Smooth muscle cell (in vitro differentiated cells): ENCODE measurements at regions not wholly inside any gene's neighbourhood (a gene's known extent, or its start where the extent isn't known, plus 50 kb on each side); places are given as distances from the start of the nearest gene placed in this dataset.
A peak's percentile ranks its signal among the peaks of the same experiment; 100 is the strongest.

Experiments
- DNase-seq: peaks from one replicate; lab custom pipeline; 2025; ENCODE audit not compliant: unreplicated experiment; lab: John Stamatoyannopoulos, UW
- H2AFZ ChIP-seq: fragments of 200-600 bp; sonication (generic); 2 replicates; pipeline ENCODE4 v1.6.0; 2016; ENCODE audit warnings: antibody characterized with exemption, low read depth, mild to moderate bottlenecking
- H3F3A ChIP-seq: fragments of 200-600 bp; sonication (generic); 2 replicates; pipeline ENCODE4 v1.6.0; 2017; ENCODE audit warnings: antibody characterized with exemption, low read depth
- H3K27ac ChIP-seq: fragments of 200-600 bp; sonication (generic); 2 replicates; pipeline ENCODE4 v1.5.1; 2016; ENCODE audit warnings: low read depth, mild to moderate bottlenecking
- H3K27me3 ChIP-seq: fragments of 200-600 bp; sonication (generic); 2 replicates; pipeline ENCODE4 v1.6.1; 2016; ENCODE audit warnings: low read depth, mild to moderate bottlenecking
- H3K36me3 ChIP-seq: fragments of 200-600 bp; sonication (generic); 2 replicates; pipeline ENCODE4 v1.5.1; 2016; ENCODE audit warnings: low read depth
- H3K4me1 ChIP-seq: fragments of 200-600 bp; sonication (generic); 2 replicates; pipeline ENCODE4 v1.5.1; 2016; ENCODE audit warnings: low read depth
- H3K4me2 ChIP-seq: fragments of 200-600 bp; sonication (generic); 2 replicates; pipeline ENCODE4 v1.6.0; 2016; ENCODE audit warnings: mild to moderate bottlenecking
- H3K4me3 ChIP-seq: fragments of 200-600 bp; sonication (generic); 2 replicates; pipeline ENCODE4 v1.5.1; 2016; ENCODE audit warnings: mild to moderate bottlenecking
- H3K79me2 ChIP-seq: fragments of 200-600 bp; sonication (generic); 2 replicates; pipeline ENCODE4 v1.6.0; 2016; ENCODE audit warnings: low read depth, mild to moderate bottlenecking
- H3K9ac ChIP-seq: fragments of 200-600 bp; sonication (generic); 2 replicates; pipeline ENCODE4 v1.6.0; 2016; ENCODE audit warnings: low read depth
- H3K9me3 ChIP-seq: fragments of 200-600 bp; sonication (generic); replicated peaks from 2 replicates; pipeline ENCODE4 v1.5.1; 2016; ENCODE audit warnings: low read depth
- H4K20me1 ChIP-seq: fragments of 200-600 bp; sonication (generic); 2 replicates; pipeline ENCODE4 v1.6.0; 2016; ENCODE audit warnings: low read depth
- WGBS: methylation state at CpG from one replicate; pipeline ENCODE4 v1.1.7; 2016; ENCODE audit warnings: low lambda C conversion rate; 5-methylcytosine and 5-hydroxymethylcytosine counted together
- TF ChIP-seq, protein P1 (sequence below): fragments of 200-600 bp; sonication (generic); IDR thresholded peaks from 2 replicates; pipeline ENCODE4 v1.5.1; 2017; ENCODE audit warnings: borderline replicate concordance, mild to moderate bottlenecking, antibody characterized with exemption; ENCODE audit not compliant: insufficient read depth, poor library complexity, severe bottlenecking

DNA sequence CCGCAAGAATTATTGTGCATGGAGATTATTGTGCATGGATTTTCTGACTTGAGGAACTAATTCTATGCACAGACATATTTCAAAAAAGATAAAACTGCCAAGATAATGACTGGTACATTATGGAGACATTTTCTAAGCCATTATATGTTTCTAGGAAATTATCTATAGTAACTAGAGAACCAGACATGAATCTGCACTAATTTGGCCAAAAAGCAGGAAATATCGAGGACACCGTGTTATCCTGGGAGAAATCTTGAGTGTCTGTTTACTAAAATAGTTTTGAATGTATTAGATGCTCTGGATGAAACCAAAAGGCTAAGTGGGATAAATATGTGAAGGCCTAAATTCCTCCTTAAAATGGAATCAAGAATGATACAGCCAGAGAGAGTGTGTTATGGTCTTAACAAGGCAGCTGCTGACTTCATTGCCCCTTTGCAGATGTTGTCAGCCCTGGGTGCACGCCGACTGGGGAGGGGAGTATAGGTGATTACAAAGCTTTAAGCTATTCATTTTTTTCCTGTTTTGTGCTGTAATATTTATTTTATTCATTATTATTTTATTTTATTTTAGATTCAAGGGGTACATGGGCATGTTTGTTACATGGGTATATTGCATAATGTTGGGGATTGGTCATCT, 226.7 kb downstream of the UTP18 start:
- Histone ChIP-seq H3K27ac (no peak overlapping the region), H3K4me3 (no peak overlapping the region), H3K9me3 (no peaks in the 10 kb centered on the region), H3K4me2 (no peak overlapping the region), H3K36me3 (no peaks in the 10 kb centered on the region), H3F3A (peaks cover 3% of the 10 kb centered on the region), H3K4me1 (no peaks in the 10 kb centered on the region), H3K9ac (no peak overlapping the region), H4K20me1 (no peaks in the 10 kb centered on the region), H3K27me3 (no peaks in the 10 kb centered on the region), H2AFZ (no peak overlapping the region), H3K79me2 (no peaks in the 10 kb centered on the region)
- WGBS, result 91% methylated on average over 5 of the region's 5 CpGs
- DNase-seq, result no peak
- TF ChIP-seq, protein P1, sequence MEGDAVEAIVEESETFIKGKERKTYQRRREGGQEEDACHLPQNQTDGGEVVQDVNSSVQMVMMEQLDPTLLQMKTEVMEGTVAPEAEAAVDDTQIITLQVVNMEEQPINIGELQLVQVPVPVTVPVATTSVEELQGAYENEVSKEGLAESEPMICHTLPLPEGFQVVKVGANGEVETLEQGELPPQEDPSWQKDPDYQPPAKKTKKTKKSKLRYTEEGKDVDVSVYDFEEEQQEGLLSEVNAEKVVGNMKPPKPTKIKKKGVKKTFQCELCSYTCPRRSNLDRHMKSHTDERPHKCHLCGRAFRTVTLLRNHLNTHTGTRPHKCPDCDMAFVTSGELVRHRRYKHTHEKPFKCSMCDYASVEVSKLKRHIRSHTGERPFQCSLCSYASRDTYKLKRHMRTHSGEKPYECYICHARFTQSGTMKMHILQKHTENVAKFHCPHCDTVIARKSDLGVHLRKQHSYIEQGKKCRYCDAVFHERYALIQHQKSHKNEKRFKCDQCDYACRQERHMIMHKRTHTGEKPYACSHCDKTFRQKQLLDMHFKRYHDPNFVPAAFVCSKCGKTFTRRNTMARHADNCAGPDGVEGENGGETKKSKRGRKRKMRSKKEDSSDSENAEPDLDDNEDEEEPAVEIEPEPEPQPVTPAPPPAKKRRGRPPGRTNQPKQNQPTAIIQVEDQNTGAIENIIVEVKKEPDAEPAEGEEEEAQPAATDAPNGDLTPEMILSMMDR, result no peak

DNA sequence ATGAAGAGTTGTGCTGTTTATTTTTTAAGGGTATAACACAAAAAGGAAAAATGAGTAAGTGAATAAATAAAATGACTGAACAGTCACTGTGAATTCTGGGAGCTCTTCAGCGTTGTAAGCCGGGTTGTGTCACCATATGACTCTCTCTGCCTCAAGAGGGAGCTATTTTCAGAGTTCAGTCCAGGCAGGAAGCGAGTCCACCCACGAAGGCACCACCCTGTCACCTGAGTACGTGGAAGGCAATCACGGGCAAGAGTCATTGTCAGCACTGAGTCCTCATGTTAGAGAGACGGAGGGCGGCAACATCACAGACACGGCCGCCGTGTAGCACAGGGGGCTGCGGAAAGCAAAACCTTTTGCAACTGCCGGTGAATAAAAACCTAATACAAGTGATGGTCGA, 227.6 kb downstream of the UTP18 start:
- no peak for DNase-seq
- Histone ChIP-seq H3K9ac (no peak overlapping the region), H3K27me3 (no peaks in the 10 kb centered on the region), H3K9me3 (no peaks in the 10 kb centered on the region), H3K27ac (no peak overlapping the region), H3K4me2 (no peak overlapping the region), H3F3A (peaks cover 3% of the 10 kb centered on the region), H2AFZ (no peak overlapping the region), H3K79me2 (no peaks in the 10 kb centered on the region), H3K4me3 (no peak overlapping the region), H3K36me3 (no peaks in the 10 kb centered on the region), H4K20me1 (no peaks in the 10 kb centered on the region), H3K4me1 (no peaks in the 10 kb centered on the region)
- WGBS, result 64% methylated on average over 14 of the region's 14 CpGs
- TF ChIP-seq, protein P1, result peak; percentile 13

DNA sequence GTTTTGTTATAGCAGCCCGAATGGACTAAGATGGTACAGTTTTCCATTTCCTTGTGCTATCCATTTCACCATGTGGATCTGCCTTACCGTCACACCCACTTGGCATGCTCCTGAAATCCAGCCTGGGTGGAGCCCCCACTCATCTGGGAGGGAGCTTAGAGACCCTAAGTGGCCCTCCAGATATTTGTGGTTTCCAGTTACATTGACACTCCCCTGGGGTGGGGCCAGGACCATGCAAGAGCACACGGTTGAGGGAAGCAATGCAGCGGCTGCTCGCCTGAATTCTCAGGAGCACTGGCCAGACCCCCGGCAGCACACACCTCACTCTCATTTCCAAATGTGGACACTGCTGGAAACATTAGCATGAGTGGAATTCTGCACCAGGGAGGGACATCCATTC, 231.1 kb downstream of the UTP18 start:
- H2AFZ ChIP-seq, result no peak overlapping the region
- H3K9ac ChIP-seq, result no peak overlapping the region
- H3F3A ChIP-seq, result peaks cover 3% of the 10 kb centered on the region
- H4K20me1 ChIP-seq, result no peaks in the 10 kb centered on the region
- H3K27me3 ChIP-seq, result no peaks in the 10 kb centered on the region
- H3K4me1 ChIP-seq, result no peaks in the 10 kb centered on the region
- no peaks in the 10 kb centered on the region for H3K79me2 ChIP-seq
- WGBS, result 93% methylated on average over 6 of the region's 6 CpGs
- no peak overlapping the region for H3K4me3 ChIP-seq
- TF ChIP-seq, protein P1, result no peak
- no peak overlapping the region for H3K4me2 ChIP-seq
- no peaks in the 10 kb centered on the region for H3K9me3 ChIP-seq
- no peak overlapping the region for H3K27ac ChIP-seq
- no peak for DNase-seq
- no peaks in the 10 kb centered on the region for H3K36me3 ChIP-seq

DNA sequence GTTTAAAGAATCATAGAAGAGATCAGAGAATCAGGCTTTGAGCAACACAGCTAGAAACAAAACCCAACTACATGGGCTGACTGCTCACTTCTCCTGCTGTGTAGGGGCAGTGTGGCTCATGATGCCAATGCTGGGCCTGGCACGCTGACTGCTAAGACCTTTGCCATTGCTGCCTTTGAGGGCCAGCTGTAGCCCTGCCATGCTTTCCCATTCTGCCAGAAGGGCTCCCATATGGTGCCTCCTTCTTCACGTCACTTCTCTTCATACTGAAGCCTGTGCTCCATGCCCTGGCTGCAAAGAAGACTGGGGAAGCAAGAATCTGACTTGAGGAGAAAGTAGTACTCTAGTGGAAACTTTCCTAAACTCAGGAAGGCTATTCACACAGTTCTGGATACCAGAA, 232.9 kb downstream of the UTP18 start:
- no peak overlapping the region for H3K27ac ChIP-seq
- no peaks in the 10 kb centered on the region for H3K4me1 ChIP-seq
- WGBS, result 90% methylated on average over 2 of the region's 2 CpGs
- no peaks in the 10 kb centered on the region for H3K79me2 ChIP-seq
- no peak overlapping the region for H3K9ac ChIP-seq
- no peaks in the 10 kb centered on the region for H3K9me3 ChIP-seq
- DNase-seq, result no peak
- no peaks in the 10 kb centered on the region for H3K27me3 ChIP-seq
- no peaks in the 10 kb centered on the region for H3K36me3 ChIP-seq
- H2AFZ ChIP-seq, result no peak overlapping the region
- H3K4me2 ChIP-seq, result no peak overlapping the region
- peaks cover 3% of the 10 kb centered on the region for H3F3A ChIP-seq
- H4K20me1 ChIP-seq, result no peaks in the 10 kb centered on the region
- TF ChIP-seq, protein P1, result no peak
- no peak overlapping the region for H3K4me3 ChIP-seq
